C4-2B (cell line): ENCODE measurements at regions not wholly inside any gene's neighbourhood (a gene's known extent, or its start where the extent isn't known, plus 50 kb on each side); places are given as distances from the start of the nearest gene placed in this dataset.
"Not testable (repeated sequence)": the region's sequence is repeated elsewhere in the genome, so short reads cannot be mapped to it uniquely, and the experiment has no call there.

Experiments
- H3K27ac ChIP-seq: fragments of 450-650 bp; 2 replicates; pipeline ENCODE4 v1.5.1; 2017
- ZFX ChIP-seq: fragments of 450-650 bp; IDR thresholded peaks from 2 replicates; pipeline ENCODE4 v1.6.1; 2017
- TF ChIP-seq, protein P1 (sequence below): fragments of 450-650 bp; conservative IDR thresholded peaks from 2 replicates; pipeline ENCODE4 v1.5.1; 2017; ENCODE audit warnings: mild to moderate bottlenecking

DNA sequence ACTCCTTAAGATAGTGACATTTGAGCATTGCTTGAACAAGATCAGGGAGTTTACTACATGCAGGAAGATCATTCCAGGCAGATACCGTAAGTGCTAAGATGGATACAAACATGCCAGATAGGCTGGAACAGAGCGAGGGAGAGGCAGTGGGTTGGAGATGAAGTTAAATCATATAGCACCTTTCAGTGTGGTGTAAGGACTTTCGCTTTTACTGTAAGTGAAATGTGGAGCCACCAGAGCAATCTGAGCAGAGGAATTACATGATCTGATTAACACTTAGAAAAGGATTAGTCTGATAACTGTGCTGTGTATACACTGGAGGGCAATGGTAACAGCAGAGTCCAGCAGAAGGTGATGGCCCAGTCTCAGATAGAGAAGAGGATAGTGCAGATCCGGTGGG lies 163.0 kb upstream of the SSTR1 start:
- TF ChIP-seq, protein P1, sequence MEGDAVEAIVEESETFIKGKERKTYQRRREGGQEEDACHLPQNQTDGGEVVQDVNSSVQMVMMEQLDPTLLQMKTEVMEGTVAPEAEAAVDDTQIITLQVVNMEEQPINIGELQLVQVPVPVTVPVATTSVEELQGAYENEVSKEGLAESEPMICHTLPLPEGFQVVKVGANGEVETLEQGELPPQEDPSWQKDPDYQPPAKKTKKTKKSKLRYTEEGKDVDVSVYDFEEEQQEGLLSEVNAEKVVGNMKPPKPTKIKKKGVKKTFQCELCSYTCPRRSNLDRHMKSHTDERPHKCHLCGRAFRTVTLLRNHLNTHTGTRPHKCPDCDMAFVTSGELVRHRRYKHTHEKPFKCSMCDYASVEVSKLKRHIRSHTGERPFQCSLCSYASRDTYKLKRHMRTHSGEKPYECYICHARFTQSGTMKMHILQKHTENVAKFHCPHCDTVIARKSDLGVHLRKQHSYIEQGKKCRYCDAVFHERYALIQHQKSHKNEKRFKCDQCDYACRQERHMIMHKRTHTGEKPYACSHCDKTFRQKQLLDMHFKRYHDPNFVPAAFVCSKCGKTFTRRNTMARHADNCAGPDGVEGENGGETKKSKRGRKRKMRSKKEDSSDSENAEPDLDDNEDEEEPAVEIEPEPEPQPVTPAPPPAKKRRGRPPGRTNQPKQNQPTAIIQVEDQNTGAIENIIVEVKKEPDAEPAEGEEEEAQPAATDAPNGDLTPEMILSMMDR = no peak
- no peak for TF ChIP-seq ZFX

DNA sequence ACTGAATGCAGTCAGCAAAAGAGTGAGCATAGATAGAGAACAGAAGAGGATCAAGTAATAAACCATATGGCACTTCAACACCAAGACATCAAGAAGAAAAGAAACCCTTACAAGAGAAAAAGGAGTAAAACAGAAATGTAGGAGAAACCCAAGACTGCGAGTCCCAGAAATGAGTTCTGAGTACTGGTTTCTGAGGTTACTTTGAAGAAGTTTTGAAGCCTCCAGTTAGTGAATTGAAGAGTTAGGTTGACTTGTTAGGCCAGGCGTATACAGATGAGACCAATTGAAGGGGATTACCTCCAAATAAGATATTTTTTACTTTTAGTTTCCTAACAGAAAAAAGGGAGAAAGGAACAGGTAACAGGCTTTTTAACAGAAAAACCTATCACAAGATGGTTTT lies 162.2 kb upstream of the SSTR1 start:
- TF ChIP-seq, protein P1 = no peak
- no peak for TF ChIP-seq ZFX
- no peak overlapping the region for H3K27ac ChIP-seq

More for the DNA sequence above, 163.0 kb upstream of the SSTR1 start:
- H3K27ac ChIP-seq = no peak overlapping the region

DNA sequence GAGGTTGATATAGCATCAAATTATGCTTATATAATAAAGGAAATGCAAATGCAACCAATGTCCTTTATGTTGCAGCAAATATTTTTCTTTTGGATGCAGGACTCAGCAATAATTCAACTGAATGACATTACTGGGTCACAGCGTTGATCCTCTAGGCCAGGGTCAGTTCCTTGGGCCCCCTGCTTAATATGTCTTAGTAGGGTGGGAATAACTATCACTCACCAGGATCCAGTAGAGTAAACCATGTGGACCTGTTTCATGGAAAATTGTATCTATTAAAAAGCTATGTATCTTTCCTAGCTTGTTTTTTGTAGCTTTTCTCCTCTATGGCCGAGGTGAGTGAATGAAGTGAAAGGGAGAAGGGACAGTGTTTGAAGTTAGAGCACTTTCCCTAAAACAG lies 161.5 kb upstream of the SSTR1 start:
- TF ChIP-seq, protein P1 = no peak
- TF ChIP-seq ZFX = no peak
- H3K27ac ChIP-seq = no peak overlapping the region

DNA sequence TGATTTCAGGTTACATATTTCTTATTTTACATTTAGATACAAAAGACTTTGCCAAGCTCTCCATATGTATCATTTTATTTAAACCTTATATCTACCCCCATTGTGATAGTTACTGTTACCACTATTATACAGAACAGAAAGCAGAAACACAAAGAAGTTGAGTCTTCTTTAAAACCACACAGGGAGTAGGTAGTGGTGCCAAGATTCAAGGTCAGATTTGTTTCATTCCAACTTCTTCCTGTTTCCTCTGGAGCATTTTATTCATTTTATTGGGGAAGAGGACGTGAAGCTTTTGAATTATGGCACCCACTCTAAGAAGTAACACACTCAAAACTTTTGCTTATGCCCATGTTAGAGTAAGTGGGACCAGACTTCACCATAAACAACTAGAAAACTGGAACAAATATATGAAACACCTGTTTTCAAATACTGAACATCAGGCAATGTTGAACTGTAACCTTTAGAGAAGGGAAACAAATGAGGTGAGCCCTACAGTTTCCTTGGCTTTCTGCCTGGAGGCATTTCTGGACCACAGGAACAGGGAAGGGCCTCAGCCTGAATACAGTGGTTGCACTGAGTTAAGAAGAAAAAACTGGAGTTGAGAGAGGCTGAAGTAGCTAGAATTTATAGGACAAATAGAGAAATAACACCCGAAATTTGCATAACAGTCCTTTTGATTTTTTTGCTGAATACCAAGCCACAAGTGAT lies 160.4 kb upstream of the SSTR1 start:
- H3K27ac ChIP-seq = no peak overlapping the region
- TF ChIP-seq, protein P1 = no peak
- no peak for TF ChIP-seq ZFX

DNA sequence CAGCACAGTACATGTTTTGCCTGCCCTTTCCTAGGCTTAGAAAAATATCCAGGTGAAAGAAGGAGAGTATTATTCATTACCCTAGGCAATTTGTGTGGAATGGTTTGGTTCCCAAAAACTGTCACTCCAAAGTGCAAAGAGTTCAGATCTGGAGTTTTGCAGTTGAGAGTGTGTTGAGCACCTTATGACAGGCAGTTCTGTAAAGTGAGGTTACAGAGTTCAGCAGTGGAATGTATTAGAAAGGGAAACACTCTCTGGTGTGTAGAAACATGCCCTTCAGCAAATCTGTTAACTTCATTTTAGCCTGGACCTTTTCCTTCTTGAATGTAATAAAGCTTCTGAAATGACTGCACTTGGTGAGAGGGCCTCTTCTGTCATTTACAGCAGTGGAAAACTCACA lies 154.0 kb upstream of the SSTR1 start:
- no peak overlapping the region for H3K27ac ChIP-seq
- TF ChIP-seq ZFX = no peak

DNA sequence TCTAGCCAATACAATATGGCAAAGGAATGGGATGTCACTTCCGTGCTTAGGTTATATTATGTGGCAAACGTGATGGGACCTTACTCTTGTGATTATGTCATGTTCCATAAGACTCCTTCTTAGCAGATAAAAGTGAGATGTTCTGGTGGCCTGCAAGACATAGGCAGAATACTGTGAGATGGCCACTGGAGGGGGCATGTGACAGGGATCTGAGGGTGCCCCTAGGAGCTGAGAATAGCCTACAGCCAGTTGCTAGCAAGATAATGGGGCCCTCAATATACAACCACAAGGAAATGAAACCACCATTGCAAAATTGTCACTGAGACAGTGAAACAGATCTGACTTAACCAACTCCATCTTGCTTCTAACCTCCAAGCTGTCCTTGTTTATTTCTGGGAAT lies 151.4 kb upstream of the SSTR1 start:
- TF ChIP-seq, protein P1 = no peak
- TF ChIP-seq ZFX = no peak
- no peak overlapping the region for H3K27ac ChIP-seq

DNA sequence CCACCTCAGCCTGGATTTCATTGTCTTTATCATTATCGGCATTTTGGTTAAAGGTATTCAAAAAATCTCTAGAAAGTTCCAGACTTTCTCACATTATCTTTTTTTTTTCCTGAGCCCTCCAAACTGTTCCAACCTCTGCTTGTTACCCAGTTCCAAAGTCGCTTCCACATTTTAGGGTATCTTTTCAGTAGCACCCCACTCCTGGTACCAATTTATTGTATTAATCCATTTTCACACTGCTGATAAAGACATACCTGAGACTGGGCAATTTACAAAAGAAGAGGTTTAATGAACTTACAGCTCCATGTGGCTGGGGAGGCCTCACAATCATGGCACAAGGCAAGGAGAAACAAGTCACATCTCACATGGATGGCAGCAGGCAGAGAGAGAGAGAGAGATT lies 145.5 kb upstream of the SSTR1 start:
- H3K27ac ChIP-seq = not testable (repeated sequence)

DNA sequence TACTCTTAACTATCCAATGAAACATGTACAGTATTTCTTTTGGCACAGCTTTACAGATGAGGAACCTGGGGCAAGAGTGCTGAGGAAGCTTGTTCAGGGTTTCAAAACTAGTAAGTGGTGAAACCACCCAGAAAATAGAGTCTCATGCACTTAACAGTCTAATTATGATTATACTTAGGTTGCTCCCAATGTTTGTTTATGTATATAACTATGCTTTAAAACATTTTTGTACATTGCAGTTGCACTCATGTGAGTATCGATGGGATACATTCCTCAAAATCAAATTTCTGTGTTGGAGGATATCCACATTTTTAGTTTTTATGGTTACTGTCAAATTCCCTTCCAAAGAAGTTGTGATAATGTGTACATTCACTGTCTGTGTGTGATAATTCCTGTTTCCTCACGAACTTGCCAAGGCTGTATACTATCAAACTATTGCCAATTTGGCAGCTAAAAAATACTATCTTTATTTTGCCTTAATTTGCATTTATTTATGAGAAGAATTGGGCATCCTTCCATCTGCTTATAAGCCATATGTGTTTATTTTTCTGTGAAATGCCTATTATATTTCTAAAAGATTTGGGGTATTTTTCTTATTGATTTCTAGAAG lies 143.9 kb upstream of the SSTR1 start:
- no peak overlapping the region for H3K27ac ChIP-seq
- TF ChIP-seq, protein P1 = no peak
- no peak for TF ChIP-seq ZFX
